HG03575 (cell line): ENCODE measurements at regions not wholly inside any gene's neighbourhood (a gene's known extent, or its start where the extent isn't known, plus 50 kb on each side); places are given as distances from the start of the nearest gene placed in this dataset.
"Not testable (repeated sequence)": the region's sequence is repeated elsewhere in the genome, so short reads cannot be mapped to it uniquely, and the experiment has no call there.

Source experiments
- ATAC-seq: cut with Tn5 transposase; IDR thresholded peaks from one replicate; pipeline ENCODE4 v1.9.1; 2021; ENCODE audit not compliant: unreplicated experiment, insufficient number of reproducible peaks, low FRiP score; ENCODE audit errors: extremely low read depth

- no peak for ATAC-seq
These were observed 439.7 kb upstream of the FRG2C start for GRCh38 chr3:75224412-75224811.

- ATAC-seq, result no peak
These were observed 431.9 kb upstream of the FRG2C start for GRCh38 chr3:75232216-75232615.

GRCh38 chr3:75235631-75236030 lies 428.5 kb upstream of the FRG2C start:
- no peak for ATAC-seq

- no peak for ATAC-seq
These were observed 427.1 kb upstream of the FRG2C start for GRCh38 chr3:75237053-75237452.

DNA sequence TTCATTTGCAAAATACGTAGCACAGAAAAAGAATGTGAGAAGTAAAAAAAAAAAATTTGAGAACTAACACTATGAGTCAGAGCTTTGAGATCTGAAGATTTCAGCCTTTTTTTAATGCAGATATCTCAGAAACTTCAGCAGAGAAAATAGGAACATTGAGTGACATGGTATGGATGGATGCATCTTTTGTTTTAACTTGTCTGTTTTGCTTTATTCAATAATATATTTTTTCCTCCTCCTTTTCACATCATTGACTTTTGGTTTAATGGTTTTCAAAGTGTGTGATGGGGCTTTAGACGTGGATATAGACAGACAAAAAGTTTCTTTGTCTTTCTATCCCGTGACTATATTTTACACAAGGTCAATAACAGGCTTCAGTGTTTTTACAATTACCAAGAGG lies 426.7 kb upstream of the FRG2C start:
- no peak for ATAC-seq

DNA sequence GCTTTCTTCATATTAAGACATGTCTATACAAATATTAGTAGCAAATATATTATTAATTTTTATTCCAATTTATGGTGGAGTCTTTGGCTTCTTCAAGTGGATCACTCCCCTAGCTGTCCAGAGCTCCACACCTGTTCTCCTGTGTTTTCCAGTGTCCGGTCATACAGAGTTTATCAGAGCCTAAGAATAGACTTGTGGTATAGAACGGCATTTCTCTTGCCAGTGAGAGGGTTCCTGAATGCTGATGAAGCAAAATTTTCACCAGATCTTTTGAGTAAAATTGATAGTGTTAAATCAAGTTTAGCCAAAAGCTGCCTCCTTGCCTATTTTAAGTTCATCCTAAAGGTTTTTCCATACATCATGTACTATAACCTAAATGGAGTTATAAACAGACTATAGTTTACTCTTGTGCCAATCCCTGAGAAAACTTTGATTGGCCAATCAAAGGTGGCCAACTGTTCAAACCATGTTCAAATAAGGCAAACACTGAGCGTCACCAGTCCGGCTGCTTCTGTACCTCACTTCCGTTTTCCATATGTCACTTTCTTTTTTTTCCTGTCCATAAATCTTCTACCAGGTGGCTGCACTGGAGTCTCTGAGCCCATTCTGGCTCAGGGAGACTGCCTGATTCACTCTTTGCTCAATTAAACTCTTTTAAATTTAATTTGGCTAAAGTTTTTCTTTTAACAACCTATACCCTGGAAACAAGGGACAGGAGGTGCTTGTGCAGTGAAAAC lies 422.7 kb upstream of the FRG2C start:
- not testable (repeated sequence) for ATAC-seq

DNA sequence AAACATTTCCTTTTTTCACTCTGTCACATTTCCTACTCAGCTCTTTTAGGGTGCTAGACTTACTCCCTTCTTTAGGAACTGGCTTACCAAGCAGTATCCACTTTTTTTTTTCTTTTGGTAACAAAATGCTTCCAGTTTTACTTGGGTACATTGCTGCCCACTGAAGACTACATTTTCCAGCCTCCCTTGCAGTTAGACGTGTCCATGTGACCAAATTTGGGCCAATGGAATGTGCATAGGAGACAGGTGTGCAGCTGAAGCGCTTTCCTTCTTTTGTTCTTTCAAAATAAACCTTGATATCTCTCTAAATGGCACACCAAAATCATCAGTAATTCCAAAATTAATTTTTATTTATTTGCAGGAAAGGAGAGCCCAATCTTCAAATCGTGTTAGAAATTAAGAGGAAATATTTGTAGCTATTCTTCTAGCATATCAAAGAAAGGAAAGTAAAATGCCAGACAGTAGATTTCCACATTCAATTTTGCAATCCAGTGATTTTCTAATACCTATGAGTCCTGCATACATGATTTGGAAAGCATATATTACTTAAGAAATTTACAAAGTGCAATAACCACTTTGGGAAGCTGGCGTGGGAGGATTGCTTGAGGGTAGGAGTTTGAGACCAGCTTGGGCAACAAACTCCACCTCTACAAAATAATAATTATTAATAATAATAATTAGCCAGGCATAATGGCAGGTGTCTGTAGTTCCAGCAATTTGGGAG lies 422.0 kb upstream of the FRG2C start:
- ATAC-seq, result no peak

- no peak for ATAC-seq
These were observed 415.2 kb upstream of the FRG2C start for GRCh38 chr3:75248974-75249373.

GRCh38 chr3:75254685-75255084 lies 409.4 kb upstream of the FRG2C start:
- ATAC-seq, result no peak

GRCh38 chr3:75258825-75259683 lies 405.1 kb upstream of the FRG2C start:
- ATAC-seq, result not testable (repeated sequence)

DNA sequence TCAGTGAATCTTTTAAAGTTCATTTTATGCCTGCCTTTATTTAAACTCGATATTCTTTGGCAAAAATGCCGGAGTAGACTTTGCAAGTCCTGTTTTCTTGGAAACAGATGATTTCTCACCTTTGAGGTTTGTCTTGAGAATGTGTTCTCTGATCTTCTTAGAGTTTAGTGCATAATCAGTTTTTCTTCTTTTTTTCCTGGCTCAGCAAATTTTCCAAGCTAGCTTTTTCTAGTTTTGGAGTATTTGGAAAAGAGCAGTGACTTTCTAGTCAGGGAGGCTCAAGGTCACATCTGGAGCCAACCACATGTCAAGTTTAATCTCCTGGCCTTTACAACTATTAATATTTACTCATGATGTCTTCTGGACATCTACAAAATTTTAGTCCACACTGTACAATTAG lies 403.2 kb upstream of the FRG2C start:
- not testable (repeated sequence) for ATAC-seq

- no peak for ATAC-seq
These were observed 401.5 kb upstream of the FRG2C start for GRCh38 chr3:75262661-75263060.

- ATAC-seq, result no peak
These were observed 398.2 kb upstream of the FRG2C start for GRCh38 chr3:75265897-75266296.

GRCh38 chr3:75268576-75268975 lies 395.6 kb upstream of the FRG2C start:
- ATAC-seq, result not testable (repeated sequence)

GRCh38 chr3:75272237-75272636 lies 391.9 kb upstream of the FRG2C start:
- not testable (repeated sequence) for ATAC-seq

GRCh38 chr3:75272691-75273090 lies 391.4 kb upstream of the FRG2C start:
- no peak for ATAC-seq

GRCh38 chr3:75285531-75286148 lies 378.5 kb upstream of the FRG2C start:
- ATAC-seq, result not testable (repeated sequence)

DNA sequence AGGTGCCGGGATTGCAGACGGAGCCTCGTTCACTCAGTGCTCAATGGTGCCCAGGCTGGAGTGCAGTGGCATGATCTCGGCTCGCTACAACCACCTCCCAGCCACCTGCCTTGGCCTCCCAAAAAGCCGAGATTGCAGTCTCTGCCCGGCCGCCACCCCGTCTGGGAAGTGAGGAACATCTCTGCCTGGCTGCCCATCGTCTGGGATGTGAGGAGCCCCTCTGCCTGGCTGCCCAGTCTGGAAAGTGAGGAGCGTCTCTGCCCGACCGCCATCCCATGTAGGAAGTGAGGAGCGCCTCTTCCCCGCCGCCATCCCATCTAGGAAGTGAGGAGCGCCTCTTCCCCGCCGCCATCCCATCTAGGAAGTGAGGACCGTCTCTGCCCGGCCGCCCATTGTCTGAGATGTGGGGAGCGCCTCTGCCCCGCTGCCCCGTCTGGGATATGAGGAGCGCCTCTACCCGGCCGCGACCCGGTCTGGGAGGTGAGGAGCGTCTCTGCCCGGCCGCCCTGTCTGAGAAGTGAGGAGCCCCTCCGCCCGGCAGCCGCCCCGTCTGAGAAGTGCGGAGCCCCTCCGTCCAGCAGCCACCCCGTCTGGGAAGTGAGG lies 375.1 kb upstream of the FRG2C start:
- not testable (repeated sequence) for ATAC-seq

GRCh38 chr3:75294124-75294523 lies 370.0 kb upstream of the FRG2C start:
- ATAC-seq, result no peak
